ENCODE measurements at regions not wholly inside any gene's neighbourhood (a gene's known extent, or its start where the extent isn't known, plus 50 kb on each side); places are given as distances from the start of the nearest gene placed in this dataset.

DNA sequence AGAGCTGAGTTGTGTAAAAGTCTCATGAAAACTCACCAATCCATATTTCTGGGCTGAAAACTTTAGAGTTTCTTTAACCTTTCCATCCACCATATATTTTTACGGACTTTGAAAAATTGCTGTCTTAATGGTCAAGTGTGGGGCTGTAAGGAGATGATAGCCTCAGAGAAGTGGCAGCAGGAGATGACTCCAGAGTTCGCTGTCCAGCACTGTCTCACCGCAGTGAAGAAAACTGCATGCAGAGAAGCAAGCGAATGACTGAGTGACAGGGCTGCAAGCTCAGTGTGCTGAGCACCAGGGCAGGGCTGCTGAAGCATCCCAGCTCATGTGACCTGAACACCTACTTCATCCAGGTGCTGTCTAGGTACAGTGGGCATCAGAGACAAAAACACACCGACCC, 564.5 kb downstream of the ACTR3B start:
- DNase-seq (ENCODE audit: low read depth) = no peak
- no peak overlapping the region for H3K4me3 ChIP-seq (ENCODE audit: low read depth, low read length)
- TF ChIP-seq, protein P1, sequence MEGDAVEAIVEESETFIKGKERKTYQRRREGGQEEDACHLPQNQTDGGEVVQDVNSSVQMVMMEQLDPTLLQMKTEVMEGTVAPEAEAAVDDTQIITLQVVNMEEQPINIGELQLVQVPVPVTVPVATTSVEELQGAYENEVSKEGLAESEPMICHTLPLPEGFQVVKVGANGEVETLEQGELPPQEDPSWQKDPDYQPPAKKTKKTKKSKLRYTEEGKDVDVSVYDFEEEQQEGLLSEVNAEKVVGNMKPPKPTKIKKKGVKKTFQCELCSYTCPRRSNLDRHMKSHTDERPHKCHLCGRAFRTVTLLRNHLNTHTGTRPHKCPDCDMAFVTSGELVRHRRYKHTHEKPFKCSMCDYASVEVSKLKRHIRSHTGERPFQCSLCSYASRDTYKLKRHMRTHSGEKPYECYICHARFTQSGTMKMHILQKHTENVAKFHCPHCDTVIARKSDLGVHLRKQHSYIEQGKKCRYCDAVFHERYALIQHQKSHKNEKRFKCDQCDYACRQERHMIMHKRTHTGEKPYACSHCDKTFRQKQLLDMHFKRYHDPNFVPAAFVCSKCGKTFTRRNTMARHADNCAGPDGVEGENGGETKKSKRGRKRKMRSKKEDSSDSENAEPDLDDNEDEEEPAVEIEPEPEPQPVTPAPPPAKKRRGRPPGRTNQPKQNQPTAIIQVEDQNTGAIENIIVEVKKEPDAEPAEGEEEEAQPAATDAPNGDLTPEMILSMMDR (conservative IDR thresholded peaks at IDR 0.05; ENCODE audit: low read depth, low read length) = no peak

- no peak overlapping the region for H3K4me3 ChIP-seq (ENCODE audit: low read depth, low read length)
- TF ChIP-seq, protein P1 (conservative IDR thresholded peaks at IDR 0.05; ENCODE audit: low read depth, low read length) = no peak
- DNase-seq (ENCODE audit: low read depth) = no peak
These were observed 568.1 kb downstream of the ACTR3B start for GRCh38 chr7:153327683-153328082.

DNA sequence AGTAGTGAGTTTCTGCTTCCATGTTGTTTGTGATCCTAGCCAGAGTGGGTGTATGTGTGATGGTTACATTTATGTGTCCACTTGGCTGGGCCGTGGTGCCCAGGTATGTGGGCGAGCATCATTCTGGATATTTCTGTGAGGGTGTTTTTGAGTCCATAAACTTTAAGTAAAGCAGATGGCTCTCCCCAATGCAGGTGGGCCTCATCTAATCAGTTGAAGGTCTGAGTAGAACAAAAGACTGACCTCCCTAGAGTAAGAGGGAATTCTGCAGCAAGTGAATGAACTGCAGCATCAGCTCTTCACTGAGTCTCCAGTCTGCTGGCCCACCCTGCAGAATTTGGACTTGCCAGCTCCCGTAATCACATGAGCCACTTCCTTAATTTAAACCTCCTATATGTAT, 571.9 kb downstream of the ACTR3B start:
- TF ChIP-seq, protein P1 (conservative IDR thresholded peaks at IDR 0.05; ENCODE audit: low read depth, low read length) = no peak
- H3K4me3 ChIP-seq (ENCODE audit: low read depth, low read length) = no peak overlapping the region
- DNase-seq (ENCODE audit: low read depth) = no peak

DNA sequence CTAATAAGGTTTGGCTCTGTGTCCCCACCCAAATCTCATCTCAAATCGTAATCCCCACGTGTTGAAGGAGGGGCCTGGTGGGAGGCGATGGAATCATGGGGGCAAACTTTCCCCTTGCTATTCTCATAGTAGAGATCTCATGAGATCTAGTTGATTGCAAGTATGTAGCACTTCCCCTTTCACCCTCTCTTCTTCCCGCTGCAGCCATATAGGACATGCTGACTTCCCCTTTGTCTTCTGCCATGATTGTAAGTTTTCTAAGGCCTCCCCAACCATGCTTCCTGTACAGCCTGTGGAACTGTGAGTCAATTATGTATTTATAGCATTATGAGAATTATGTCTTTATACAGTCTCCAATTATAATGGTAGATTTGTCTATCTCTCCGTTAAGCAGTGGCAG, 594.5 kb downstream of the ACTR3B start:
- TF ChIP-seq, protein P1 (conservative IDR thresholded peaks at IDR 0.05; ENCODE audit: low read depth, low read length) = no peak
- no peak overlapping the region for H3K4me3 ChIP-seq (ENCODE audit: low read depth, low read length)
- no peak for DNase-seq (ENCODE audit: low read depth)

DNA sequence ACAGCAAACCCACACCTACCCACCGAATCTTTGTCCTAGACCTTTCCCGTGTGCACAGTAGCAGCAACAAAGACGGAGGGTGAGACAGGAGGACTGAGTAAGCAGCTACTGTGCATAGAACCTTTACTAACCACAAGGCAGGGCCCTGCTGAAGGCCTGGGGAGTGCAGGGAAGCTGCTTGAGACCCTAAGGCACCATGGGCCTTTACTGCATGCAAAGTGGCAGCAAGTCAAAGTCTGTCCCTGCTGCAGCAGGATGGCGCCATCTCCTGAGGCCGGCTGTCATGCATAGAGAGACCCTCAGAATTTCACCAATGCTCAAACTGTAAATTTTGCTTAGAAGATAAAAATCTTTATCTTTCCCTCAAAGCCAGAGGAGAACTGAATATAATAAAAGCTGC, 610.5 kb downstream of the ACTR3B start:
- TF ChIP-seq, protein P1 (conservative IDR thresholded peaks at IDR 0.05; ENCODE audit: low read depth, low read length) = no peak
- H3K4me3 ChIP-seq (ENCODE audit: low read depth, low read length) = no peak overlapping the region
- no peak for DNase-seq (ENCODE audit: low read depth)

GRCh38 chr7:153380636-153381035, 621.1 kb downstream of the ACTR3B start:
- TF ChIP-seq, protein P1 (conservative IDR thresholded peaks at IDR 0.05; ENCODE audit: low read depth, low read length) = no peak
- no peak for DNase-seq (ENCODE audit: low read depth)
- H3K4me3 ChIP-seq (ENCODE audit: low read depth, low read length) = no peak overlapping the region

- H3K4me3 ChIP-seq (ENCODE audit: low read depth, low read length) = no peak overlapping the region
- no peak for DNase-seq (ENCODE audit: low read depth)
- TF ChIP-seq, protein P1 (conservative IDR thresholded peaks at IDR 0.05; ENCODE audit: low read depth, low read length) = peak; percentile 13
These were observed 621.9 kb downstream of the ACTR3B start for GRCh38 chr7:153381275-153382040.
